WTC11 (cell line): ENCODE measurements at regions not wholly inside any gene's neighbourhood (a gene's known extent, or its start where the extent isn't known, plus 50 kb on each side); places are given as distances from the start of the nearest gene placed in this dataset.

Experiments
- ATF6 ChIP-seq: sonication (generic); formaldehyde crosslinking; IDR thresholded peaks from 2 replicates; pipeline ENCODE4 v1.8.1; 2023; ENCODE audit warnings: mild to moderate bottlenecking, missing genetic modification reagents
- ESRRA ChIP-seq: sonication (generic); formaldehyde crosslinking; IDR thresholded peaks from 2 replicates; pipeline ENCODE4 v1.8.1; 2022; ENCODE audit warnings: mild to moderate bottlenecking, missing genetic modification reagents, borderline replicate concordance
- FOXJ3 ChIP-seq: sonication (generic); formaldehyde crosslinking; IDR thresholded peaks from 2 replicates; pipeline ENCODE4 v1.9.0; 2021; ENCODE audit warnings: missing genetic modification reagents, mild to moderate bottlenecking, borderline replicate concordance
- TF ChIP-seq, protein P1 (sequence below): fragments of 200-600 bp; IDR thresholded peaks from 2 replicates; pipeline ENCODE4 v1.8.0; 2022; ENCODE audit warnings: antibody characterized with exemption
- TF ChIP-seq, protein P2 (sequence below): sonication (generic); formaldehyde crosslinking; IDR thresholded peaks from 2 replicates; pipeline ENCODE4 v1.8.1; 2022; ENCODE audit warnings: missing genetic modification reagents, borderline replicate concordance
- TF ChIP-seq, protein P3 (sequence below): sonication (generic); formaldehyde crosslinking; IDR thresholded peaks from 2 replicates; pipeline ENCODE4 v1.8.0; 2022; ENCODE audit warnings: missing genetic modification reagents

- TF ChIP-seq ESRRA (CRISPR knock-in tag) (no peak), ATF6 (no peak), FOXJ3 (no peak)
- TF ChIP-seq, protein P1, sequence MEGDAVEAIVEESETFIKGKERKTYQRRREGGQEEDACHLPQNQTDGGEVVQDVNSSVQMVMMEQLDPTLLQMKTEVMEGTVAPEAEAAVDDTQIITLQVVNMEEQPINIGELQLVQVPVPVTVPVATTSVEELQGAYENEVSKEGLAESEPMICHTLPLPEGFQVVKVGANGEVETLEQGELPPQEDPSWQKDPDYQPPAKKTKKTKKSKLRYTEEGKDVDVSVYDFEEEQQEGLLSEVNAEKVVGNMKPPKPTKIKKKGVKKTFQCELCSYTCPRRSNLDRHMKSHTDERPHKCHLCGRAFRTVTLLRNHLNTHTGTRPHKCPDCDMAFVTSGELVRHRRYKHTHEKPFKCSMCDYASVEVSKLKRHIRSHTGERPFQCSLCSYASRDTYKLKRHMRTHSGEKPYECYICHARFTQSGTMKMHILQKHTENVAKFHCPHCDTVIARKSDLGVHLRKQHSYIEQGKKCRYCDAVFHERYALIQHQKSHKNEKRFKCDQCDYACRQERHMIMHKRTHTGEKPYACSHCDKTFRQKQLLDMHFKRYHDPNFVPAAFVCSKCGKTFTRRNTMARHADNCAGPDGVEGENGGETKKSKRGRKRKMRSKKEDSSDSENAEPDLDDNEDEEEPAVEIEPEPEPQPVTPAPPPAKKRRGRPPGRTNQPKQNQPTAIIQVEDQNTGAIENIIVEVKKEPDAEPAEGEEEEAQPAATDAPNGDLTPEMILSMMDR: no peak
- TF ChIP-seq, protein P2, sequence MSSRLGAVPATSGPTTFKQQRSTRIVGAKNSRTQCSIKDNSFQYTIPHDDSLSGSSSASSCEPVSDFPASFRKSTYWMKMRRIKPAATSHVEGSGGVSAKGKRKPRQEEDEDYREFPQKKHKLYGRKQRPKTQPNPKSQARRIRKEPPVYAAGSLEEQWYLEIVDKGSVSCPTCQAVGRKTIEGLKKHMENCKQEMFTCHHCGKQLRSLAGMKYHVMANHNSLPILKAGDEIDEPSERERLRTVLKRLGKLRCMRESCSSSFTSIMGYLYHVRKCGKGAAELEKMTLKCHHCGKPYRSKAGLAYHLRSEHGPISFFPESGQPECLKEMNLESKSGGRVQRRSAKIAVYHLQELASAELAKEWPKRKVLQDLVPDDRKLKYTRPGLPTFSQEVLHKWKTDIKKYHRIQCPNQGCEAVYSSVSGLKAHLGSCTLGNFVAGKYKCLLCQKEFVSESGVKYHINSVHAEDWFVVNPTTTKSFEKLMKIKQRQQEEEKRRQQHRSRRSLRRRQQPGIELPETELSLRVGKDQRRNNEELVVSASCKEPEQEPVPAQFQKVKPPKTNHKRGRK (CRISPR knock-in tag): no peak
- TF ChIP-seq, protein P3, sequence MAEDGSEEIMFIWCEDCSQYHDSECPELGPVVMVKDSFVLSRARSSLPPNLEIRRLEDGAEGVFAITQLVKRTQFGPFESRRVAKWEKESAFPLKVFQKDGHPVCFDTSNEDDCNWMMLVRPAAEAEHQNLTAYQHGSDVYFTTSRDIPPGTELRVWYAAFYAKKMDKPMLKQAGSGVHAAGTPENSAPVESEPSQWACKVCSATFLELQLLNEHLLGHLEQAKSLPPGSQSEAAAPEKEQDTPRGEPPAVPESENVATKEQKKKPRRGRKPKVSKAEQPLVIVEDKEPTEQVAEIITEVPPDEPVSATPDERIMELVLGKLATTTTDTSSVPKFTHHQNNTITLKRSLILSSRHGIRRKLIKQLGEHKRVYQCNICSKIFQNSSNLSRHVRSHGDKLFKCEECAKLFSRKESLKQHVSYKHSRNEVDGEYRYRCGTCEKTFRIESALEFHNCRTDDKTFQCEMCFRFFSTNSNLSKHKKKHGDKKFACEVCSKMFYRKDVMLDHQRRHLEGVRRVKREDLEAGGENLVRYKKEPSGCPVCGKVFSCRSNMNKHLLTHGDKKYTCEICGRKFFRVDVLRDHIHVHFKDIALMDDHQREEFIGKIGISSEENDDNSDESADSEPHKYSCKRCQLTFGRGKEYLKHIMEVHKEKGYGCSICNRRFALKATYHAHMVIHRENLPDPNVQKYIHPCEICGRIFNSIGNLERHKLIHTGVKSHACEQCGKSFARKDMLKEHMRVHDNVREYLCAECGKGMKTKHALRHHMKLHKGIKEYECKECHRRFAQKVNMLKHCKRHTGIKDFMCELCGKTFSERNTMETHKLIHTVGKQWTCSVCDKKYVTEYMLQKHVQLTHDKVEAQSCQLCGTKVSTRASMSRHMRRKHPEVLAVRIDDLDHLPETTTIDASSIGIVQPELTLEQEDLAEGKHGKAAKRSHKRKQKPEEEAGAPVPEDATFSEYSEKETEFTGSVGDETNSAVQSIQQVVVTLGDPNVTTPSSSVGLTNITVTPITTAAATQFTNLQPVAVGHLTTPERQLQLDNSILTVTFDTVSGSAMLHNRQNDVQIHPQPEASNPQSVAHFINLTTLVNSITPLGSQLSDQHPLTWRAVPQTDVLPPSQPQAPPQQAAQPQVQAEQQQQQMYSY: no peak
Observed at GRCh38 chr4:174056959-174057358, 226.5 kb downstream of the FBXO8 start.
